ENCODE measurements at regions not wholly inside any gene's neighbourhood (a gene's known extent, or its start where the extent isn't known, plus 50 kb on each side); places are given as distances from the start of the nearest gene placed in this dataset.

DNA sequence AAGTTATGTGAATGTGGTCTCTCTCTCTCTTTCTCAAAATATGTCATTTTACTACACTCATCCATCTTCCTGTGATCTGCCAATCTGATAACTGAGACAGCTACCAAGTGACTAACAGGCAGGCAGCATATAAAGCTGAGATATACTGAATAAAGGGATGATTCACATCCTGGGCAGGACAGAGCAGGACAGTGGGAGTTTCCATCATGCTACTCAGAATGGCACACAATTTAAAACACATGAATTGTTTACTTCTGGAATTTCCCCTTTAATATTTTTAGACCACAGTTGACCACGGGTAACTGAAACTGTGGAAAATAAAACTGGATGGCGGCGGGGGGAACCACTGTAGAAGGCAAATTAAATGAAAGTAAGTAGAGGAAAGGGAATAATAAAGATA is 58.6 kb upstream of the DCTD start:
- TF ChIP-seq BHLHE40 (IDR thresholded peaks at IDR 0.05; ENCODE audit: borderline replicate concordance): no peak
- no peak for TF ChIP-seq FOXM1 (IDR thresholded peaks at IDR 0.05; ENCODE audit: borderline replicate concordance)
- TF ChIP-seq, protein P1, sequence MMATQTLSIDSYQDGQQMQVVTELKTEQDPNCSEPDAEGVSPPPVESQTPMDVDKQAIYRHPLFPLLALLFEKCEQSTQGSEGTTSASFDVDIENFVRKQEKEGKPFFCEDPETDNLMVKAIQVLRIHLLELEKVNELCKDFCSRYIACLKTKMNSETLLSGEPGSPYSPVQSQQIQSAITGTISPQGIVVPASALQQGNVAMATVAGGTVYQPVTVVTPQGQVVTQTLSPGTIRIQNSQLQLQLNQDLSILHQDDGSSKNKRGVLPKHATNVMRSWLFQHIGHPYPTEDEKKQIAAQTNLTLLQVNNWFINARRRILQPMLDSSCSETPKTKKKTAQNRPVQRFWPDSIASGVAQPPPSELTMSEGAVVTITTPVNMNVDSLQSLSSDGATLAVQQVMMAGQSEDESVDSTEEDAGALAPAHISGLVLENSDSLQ (IDR thresholded peaks at IDR 0.05): no peak
- no peak for TF ChIP-seq L3MBTL2 (conservative IDR thresholded peaks at IDR 0.05)
- no peak for TF ChIP-seq NFRKB (IDR thresholded peaks at IDR 0.05)
- no peak for TF ChIP-seq CTBP1 (IDR thresholded peaks at IDR 0.05; ENCODE audit: borderline replicate concordance)
- TF ChIP-seq LEF1 (IDR thresholded peaks at IDR 0.05; ENCODE audit: borderline replicate concordance): no peak
- no peak for TF ChIP-seq TARDBP (IDR thresholded peaks at IDR 0.05)
- no peak for TF ChIP-seq ARNT (IDR thresholded peaks at IDR 0.05)
- no peak for TF ChIP-seq FOXA1 (IDR thresholded peaks at IDR 0.05)
- TF ChIP-seq HDGF (IDR thresholded peaks at IDR 0.05; ENCODE audit: borderline replicate concordance): no peak
- TF ChIP-seq SP1 (IDR thresholded peaks at IDR 0.05): no peak
- TF ChIP-seq SUZ12 (IDR thresholded peaks at IDR 0.05): no peak
- ChIA-PET CTCF (interaction anchor here (0.5 kb wide), 1 partner anchor 15 kb away, joined by 4 read pairs; no protein-coding TSS in a partner anchor), POLR2A (no interaction called here)
- no peak for DNase-seq (ENCODE audit: extremely low spot score)

DNA sequence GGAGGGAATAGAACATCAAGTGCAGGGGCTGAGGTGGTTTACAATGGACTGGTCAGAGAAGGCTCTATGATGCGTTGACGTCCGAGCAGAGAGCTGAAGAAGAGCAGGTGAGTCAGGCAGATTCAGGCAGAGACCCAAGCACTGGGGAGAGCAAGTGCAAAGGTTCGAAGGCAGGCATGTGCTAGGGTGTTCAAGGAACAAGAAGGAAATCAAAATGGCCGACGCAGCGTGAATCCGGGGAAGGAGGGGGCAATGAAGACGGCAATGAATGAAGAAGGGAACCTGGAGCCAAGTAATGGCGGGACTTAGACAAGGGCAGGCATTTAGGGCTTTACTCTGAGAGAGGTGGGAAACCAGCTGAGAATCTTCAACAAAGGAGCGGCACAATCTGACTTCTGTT is 56.8 kb upstream of the DCTD start:
- TF ChIP-seq ELF4 (IDR thresholded peaks at IDR 0.05): no peak
- no peak for TF ChIP-seq L3MBTL2 (conservative IDR thresholded peaks at IDR 0.05)
- no peak for TF ChIP-seq NFRKB (IDR thresholded peaks at IDR 0.05)
- no peak for TF ChIP-seq SUZ12 (IDR thresholded peaks at IDR 0.05)
- TF ChIP-seq HDGF (IDR thresholded peaks at IDR 0.05; ENCODE audit: borderline replicate concordance): no peak
- TF ChIP-seq FOXK2 (IDR thresholded peaks at IDR 0.05): no peak
- TF ChIP-seq, protein P1 (IDR thresholded peaks at IDR 0.05): no peak
- TF ChIP-seq BHLHE40 (IDR thresholded peaks at IDR 0.05; ENCODE audit: borderline replicate concordance): no peak
- no peak for TF ChIP-seq FOXM1 (IDR thresholded peaks at IDR 0.05; ENCODE audit: borderline replicate concordance)
- no peak for TF ChIP-seq ARNT (IDR thresholded peaks at IDR 0.05)
- TF ChIP-seq ZNF384 (IDR thresholded peaks at IDR 0.05): no peak
- TF ChIP-seq FOXA1 (IDR thresholded peaks at IDR 0.05): no peak
- TF ChIP-seq CTBP1 (IDR thresholded peaks at IDR 0.05; ENCODE audit: borderline replicate concordance): no peak
- TF ChIP-seq LEF1 (IDR thresholded peaks at IDR 0.05; ENCODE audit: borderline replicate concordance): no peak
- TF ChIP-seq TARDBP (IDR thresholded peaks at IDR 0.05): no peak
- no peak for TF ChIP-seq SP1 (IDR thresholded peaks at IDR 0.05)
- no peak for DNase-seq (ENCODE audit: extremely low spot score)
- ChIA-PET POLR2A (no interaction called here), CTCF (no interaction called here)

DNA sequence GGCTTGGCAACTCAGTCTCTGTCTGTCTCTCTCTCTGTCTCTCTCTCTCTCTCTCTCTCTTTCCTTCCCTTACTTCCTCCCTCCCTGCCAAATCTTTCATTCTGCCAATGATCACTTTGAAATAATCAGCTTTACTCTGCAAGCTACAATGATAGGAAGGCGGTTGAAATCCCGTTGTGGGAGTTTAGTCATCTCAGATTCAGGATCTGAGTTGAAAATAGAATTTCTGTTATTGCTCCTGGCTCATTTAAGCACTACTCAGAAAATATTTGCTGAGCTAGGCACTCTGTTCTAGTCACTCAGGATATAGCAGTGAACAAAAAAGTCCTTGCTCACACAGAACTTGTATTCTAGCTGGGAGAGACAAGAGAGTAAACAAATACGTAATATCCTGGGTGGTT is 56.3 kb upstream of the DCTD start:
- no peak for DNase-seq (ENCODE audit: extremely low spot score)
- ChIA-PET POLR2A (no interaction called here), CTCF (no interaction called here)
- TF ChIP-seq SUZ12 (IDR thresholded peaks at IDR 0.05): no peak
- no peak for TF ChIP-seq TARDBP (IDR thresholded peaks at IDR 0.05)
- TF ChIP-seq ARNT (IDR thresholded peaks at IDR 0.05): no peak
- TF ChIP-seq FOXM1 (IDR thresholded peaks at IDR 0.05; ENCODE audit: borderline replicate concordance): no peak
- TF ChIP-seq NFRKB (IDR thresholded peaks at IDR 0.05): no peak
- TF ChIP-seq FOXA1 (IDR thresholded peaks at IDR 0.05): no peak
- TF ChIP-seq L3MBTL2 (conservative IDR thresholded peaks at IDR 0.05): no peak
- TF ChIP-seq, protein P1 (IDR thresholded peaks at IDR 0.05): no peak
- TF ChIP-seq SP1 (IDR thresholded peaks at IDR 0.05): no peak
- no peak for TF ChIP-seq ZNF384 (IDR thresholded peaks at IDR 0.05)
- TF ChIP-seq BHLHE40 (IDR thresholded peaks at IDR 0.05; ENCODE audit: borderline replicate concordance): no peak
- no peak for TF ChIP-seq LEF1 (IDR thresholded peaks at IDR 0.05; ENCODE audit: borderline replicate concordance)
- no peak for TF ChIP-seq FOXK2 (IDR thresholded peaks at IDR 0.05)
- no peak for TF ChIP-seq ELF4 (IDR thresholded peaks at IDR 0.05)
- TF ChIP-seq HDGF (IDR thresholded peaks at IDR 0.05; ENCODE audit: borderline replicate concordance): no peak
- no peak for TF ChIP-seq CTBP1 (IDR thresholded peaks at IDR 0.05; ENCODE audit: borderline replicate concordance)

DNA sequence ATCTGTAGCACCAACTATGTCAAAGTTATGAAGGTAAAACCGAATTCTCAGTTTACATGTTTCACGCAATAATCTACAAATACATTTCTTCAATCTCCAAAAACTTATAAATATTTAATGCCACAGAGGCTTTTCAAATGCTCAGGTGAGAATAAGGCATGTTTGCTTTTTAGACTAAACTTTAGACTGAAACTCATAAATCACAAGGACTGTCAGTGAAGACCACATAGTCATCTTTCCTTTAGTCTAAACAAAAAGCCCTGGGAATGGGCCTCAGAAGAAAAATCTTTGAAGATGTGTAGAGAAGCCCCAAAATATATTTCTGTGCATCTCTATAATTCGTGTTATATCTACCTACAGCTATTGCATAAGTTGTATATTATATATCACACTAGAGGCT is 54.5 kb upstream of the DCTD start:
- DNase-seq (ENCODE audit: extremely low spot score): no peak
- CTCF ChIA-PET: no interaction called here
- POLR2A ChIA-PET: no interaction called here
- TF ChIP-seq FOXM1 (IDR thresholded peaks at IDR 0.05; ENCODE audit: borderline replicate concordance) (no peak), ELF4 (IDR thresholded peaks at IDR 0.05) (no peak), FOXK2 (IDR thresholded peaks at IDR 0.05) (no peak), FOXA1 (IDR thresholded peaks at IDR 0.05) (no peak), TARDBP (IDR thresholded peaks at IDR 0.05) (no peak)

DNA sequence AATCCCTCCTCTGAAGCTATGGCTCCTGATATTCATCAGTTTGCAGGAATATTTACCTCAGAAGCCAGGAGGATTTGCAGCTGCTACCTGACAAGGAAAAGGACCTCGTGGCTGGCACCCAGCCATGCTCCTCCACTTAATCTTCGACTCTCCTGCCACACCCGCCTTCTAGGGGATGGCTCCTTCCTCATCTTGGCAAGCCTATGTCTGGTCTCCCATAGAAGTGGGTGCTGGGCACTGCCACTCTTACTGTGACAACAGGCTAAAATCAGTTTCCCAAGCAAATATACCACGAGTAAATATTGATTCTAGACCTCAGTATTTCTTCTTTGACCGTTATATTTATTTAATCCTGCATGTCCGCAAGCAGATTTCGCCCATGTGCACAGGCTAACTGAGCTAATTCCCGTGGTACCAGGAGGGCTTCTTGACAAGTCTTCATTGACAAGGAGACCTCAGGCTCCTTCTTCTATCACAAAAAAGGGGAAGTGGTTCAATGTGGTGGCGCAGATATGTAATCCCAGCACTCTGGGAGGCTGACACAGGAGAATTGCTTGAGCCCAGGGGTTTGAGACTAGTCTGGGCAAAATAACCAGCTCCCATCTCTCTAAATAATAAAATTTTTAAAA is 52.6 kb upstream of the DCTD start:
- DNase-seq (ENCODE audit: extremely low spot score): no peak
- ChIA-PET CTCF (no interaction called here), POLR2A (no interaction called here)
- TF ChIP-seq L3MBTL2 (conservative IDR thresholded peaks at IDR 0.05) (no peak), LEF1 (IDR thresholded peaks at IDR 0.05; ENCODE audit: borderline replicate concordance) (no peak), SP1 (IDR thresholded peaks at IDR 0.05) (no peak), BHLHE40 (IDR thresholded peaks at IDR 0.05; ENCODE audit: borderline replicate concordance) (no peak), ZNF384 (IDR thresholded peaks at IDR 0.05) (no peak), HDGF (IDR thresholded peaks at IDR 0.05; ENCODE audit: borderline replicate concordance) (no peak), FOXK2 (IDR thresholded peaks at IDR 0.05) (no peak), ARNT (IDR thresholded peaks at IDR 0.05) (no peak), SUZ12 (IDR thresholded peaks at IDR 0.05) (no peak), FOXM1 (IDR thresholded peaks at IDR 0.05; ENCODE audit: borderline replicate concordance) (no peak), CTBP1 (IDR thresholded peaks at IDR 0.05; ENCODE audit: borderline replicate concordance) (no peak), TARDBP (IDR thresholded peaks at IDR 0.05) (no peak), NFRKB (IDR thresholded peaks at IDR 0.05) (no peak), ELF4 (IDR thresholded peaks at IDR 0.05) (no peak), FOXA1 (IDR thresholded peaks at IDR 0.05) (no peak)
- TF ChIP-seq, protein P1 (IDR thresholded peaks at IDR 0.05): no peak

Data from HEK293T (cell line).